NCI-H1092 (cell line): ENCODE measurements at regions not wholly inside any gene's neighbourhood (a gene's known extent, or its start where the extent isn't known, plus 50 kb on each side); places are given as distances from the start of the nearest gene placed in this dataset.

ENCODE experiments used
- DNase-seq: peaks from one replicate; lab custom pipeline; 2025; lab: John Stamatoyannopoulos, UW

DNA sequence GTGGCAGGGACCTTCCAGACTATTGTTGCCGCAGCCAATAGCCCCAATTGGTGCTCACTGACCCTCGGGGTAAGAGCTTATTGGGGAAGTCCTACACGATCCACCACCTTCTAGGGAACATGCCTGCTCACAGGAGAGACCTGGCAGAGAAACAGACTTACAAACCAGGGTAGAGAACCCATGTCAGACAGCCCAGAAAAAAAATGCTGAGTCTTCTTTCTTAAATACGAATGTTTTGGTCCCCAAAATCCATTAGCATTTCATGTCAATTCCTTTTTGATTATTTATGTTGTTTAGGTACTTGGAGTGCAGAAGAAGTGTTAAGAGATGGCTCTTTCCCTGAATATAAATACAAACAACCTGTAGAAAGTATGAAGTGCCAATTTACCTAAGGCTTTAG, 84.9 kb upstream of the PDE10A start:
- no peak for DNase-seq

DNA sequence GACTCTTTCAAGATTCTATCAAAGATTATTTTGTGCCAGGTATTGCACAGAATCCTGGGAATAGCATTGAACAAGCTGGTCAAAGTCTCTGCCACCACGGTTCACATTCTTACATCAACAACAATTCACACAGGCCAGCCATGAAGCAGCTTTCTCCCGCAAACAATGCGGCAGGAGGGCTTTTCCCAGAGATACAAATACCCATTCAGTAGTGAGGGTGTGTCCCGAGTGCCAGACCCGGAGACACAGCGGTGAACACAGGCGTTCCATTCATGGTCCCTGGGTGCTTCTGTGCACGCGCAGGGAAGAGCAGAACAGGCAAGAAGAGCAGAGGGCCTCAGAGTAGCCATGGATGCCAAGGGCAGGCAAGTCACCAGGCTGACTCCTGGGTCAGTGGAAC, 83.3 kb upstream of the PDE10A start:
- DNase-seq = no peak

DNA sequence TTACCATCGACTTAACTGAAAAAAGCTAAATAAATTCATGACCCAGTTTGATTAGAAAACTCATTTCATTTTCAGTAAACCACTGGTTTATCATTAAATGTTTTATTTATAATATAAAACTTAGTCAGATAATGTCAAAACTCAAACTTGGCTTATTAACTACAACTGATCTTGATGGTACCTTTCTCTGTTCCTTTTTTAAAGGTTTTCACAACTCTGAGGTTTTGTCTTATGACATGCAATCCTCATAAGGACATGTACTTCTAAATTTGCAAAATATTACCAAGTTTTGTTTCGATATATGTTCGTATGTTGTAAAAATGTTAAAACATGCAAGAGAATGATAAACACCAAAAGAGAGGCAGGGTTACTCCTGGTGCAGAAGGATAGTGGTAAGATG, 82.5 kb upstream of the PDE10A start:
- no peak for DNase-seq

DNA sequence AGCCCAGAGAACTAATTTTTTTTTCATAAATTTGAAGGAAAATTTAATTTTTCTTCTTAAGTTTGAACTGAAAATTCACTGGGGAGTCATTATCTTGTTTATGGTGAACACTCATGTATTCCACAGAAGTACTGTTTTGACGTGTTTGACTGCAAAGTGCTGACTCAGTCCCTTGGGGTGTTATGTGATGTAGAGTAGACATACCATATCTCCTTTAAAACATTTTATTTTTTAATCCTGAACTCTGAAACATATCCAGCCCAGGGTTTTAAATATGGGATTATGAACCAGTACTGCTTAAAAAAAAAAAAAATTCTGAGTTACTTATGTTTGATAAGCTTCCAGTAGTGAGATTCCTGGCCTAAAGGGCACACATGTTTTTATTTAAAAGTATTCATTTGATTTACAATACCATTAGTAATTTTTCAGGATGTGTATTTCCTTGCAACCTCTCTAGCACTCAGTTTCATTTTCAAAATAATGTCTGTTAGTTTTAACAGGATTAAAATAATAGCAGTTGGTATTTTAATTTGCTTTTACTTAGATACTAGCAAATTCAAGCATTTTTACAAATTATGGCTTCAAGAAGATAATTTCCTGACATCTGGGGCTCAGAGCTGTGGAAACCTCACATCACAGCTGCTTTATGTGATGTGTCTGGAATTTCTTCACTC, 81.7 kb upstream of the PDE10A start:
- no peak for DNase-seq

DNA sequence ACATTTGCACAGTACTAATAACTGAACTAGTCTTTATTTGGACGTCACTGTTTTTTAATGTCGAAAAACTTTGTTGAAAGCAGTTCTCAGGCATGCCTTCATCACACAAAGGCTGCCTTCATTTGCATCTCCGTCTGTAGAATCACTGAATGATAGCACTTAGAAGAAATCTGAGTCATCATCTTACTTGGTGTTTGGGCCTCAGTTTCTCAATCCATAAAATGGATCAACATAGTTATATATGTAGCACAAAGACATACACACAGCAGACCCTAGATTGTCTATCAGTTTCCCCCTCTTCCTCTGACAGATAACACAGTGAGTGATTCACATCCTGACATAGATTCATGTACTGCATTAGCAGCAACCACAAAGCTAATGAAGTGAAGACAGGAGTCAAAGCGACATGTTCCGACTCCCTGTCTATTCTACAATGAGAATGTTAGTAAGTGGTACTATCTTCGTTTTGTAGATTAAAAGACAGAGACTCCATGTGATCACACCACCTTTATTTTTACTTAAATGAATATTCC, 80.4 kb upstream of the PDE10A start:
- no peak for DNase-seq

DNA sequence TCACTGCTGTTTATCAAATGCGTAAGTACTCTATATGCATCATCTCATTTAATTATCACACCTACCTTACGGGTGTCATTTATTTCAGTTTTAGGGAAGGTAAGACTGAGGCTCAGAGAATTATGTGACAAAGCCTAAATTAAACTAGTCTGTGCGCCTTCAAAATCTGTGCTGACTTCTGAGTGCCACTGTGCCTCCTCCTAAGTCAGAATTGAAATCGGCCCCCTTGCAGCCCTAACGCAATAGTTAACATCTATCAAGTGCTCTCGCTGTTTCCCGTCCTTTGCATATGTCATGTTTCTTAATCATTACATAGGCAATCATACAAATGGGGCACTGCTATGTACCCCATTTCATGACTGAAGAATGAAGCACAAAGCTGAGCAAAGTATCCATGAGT, 79.0 kb upstream of the PDE10A start:
- DNase-seq = no peak

DNA sequence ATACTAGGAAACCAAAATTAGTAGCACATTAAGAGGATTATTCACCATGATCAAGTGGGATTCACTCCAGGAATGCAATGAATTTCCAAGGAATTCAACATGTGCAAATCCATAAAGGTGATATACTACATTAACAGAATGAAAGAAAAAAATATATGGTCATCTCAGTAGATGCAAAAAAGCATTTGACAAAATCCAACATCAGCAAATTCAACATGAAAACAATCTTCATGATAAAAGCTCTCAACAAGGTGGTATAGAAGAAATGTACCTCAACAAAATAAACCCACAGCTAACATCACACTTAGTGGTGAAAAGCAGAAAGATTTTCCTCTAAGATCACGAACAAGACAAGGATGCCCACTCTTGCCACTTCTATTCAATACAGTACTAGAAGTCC, 74.4 kb upstream of the PDE10A start:
- no peak for DNase-seq

DNA sequence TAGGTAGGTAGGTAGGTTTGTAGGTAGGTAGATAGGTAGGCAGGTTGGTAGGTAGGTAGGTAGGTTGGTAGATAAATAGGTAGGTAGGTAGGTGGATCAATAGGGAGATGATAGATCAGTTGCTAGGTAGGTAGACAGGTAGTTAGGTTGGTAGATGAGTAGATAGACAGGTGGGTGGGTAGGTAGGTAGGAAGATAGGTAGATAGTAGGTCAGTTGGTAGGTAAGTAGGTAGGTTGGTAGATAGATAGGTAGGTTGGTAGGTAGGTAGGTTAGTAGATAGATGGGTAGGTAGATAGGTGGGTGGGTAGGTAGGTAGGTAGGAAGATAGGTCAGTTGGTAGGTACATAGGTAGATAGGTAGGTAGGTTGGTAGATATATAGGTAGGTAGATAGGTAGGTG, 72.0 kb upstream of the PDE10A start:
- DNase-seq = no peak

DNA sequence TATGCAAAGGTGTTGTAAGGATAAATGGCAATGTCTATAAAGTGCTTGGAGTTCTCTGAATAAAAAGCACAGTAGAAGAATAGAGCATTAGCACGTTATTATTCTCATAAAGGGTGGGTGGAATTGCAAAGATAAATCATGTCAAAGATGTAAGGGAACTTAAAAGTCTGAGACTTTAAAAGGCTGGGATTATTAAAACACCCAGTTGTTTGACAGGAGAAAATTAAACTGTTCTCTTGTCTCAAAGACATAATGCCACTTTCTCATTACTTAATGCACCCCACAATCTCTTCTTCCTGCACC, 70.4 kb upstream of the PDE10A start:
- no peak for DNase-seq

DNA sequence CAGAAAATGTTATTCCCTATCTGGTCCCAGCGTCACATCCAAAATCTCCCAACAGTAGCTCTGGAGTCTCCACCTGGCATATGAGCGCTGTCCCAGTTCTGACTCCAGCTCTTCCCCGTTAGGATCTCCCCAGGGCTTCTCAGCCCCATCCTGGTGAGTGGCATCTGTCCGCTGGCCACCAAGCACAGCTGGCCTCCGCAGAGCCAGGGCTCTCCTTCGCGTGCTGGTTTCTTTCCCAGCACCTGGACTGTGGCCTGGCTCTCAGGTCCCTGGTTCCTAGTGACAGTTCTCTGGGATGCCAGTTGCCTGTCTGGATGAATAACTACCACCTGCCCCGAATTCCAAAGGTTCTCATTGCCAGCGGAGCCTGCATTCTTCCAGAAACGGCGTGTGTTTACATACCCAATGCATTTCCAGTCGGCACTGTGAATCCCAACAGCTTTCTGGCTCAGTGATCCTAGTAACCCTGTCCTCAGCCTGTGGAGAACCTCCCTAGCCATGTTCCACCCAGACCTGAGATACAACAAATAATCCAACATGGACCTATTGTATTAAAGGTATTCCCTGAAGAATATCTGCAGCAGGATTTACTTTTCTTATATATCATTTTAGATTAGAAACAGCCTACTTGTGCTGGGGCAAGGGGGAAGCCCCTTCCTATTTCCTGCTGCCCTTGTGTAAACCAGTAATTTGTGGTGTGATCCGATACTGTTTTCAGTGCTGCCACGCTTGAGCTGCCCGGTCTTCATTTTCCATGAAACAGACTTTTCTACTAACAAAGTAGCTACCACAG, 69.9 kb upstream of the PDE10A start:
- no peak for DNase-seq

DNA sequence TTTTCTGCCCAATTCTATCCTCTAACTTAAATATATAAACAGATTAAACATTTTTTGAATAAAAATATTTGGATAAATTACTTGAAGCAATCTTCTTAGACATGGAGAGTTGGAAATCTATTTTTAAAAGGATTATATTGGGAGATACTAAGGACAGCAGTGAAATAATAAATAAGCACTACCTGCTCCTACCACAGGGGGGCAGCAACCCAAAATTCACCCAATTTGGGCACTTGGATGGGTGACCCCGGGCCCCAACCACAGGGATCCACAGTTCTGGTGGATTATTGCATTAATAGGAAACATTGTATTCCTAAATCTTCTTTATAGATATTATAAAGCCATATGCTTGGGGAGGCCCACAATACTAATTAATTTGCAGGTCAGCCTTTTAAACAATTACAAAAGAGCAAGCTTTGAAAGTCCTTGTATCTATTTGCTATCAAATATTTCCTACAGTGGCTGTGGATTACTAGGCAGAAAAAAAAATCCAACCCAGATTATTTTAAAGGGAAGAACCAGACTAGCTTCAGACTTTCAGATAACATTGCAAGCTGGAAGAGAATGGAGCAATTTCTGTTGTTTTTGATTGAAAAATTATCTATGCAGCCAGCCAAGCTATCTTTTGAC, 66.4 kb upstream of the PDE10A start:
- DNase-seq = peak; percentile 32

DNA sequence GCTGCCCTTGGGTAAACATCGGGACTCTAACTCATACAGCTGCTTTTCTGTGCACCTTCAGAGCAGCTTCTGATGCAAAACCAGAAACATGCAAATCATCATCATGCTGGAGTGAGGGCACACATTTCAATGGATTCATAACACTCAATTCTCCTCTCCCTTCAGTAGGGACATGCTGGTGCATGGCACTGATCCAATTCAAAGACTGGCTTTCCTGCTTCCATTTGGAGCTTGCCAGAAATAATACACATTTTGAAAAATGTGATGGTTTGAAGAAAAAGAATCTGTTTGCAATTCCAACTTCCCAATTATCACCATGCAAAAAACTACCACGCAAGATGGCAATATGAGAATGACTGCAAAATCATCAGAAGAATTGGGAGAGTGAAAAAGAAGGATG, 65.2 kb upstream of the PDE10A start:
- no peak for DNase-seq

DNA sequence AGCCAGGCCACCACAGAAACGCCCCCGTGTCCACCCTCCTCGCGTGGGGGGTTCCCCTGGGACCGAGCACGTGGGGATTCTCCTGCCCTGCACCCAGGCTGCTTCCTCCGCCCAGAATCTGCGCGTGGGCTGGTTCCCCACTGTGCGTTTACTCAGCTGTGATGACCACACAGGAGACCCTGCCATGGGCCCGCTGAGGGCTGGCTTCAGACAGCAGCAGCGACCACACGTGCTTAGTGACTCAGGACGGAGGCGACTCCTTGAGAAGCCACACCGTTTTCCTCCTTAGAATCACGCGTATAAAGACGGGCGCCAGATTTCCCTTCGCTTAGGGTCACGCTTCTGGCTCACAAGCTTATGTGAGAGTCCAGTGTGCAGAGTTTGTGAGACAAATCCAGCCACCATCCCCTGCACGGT, 63.9 kb upstream of the PDE10A start:
- DNase-seq = no peak

DNA sequence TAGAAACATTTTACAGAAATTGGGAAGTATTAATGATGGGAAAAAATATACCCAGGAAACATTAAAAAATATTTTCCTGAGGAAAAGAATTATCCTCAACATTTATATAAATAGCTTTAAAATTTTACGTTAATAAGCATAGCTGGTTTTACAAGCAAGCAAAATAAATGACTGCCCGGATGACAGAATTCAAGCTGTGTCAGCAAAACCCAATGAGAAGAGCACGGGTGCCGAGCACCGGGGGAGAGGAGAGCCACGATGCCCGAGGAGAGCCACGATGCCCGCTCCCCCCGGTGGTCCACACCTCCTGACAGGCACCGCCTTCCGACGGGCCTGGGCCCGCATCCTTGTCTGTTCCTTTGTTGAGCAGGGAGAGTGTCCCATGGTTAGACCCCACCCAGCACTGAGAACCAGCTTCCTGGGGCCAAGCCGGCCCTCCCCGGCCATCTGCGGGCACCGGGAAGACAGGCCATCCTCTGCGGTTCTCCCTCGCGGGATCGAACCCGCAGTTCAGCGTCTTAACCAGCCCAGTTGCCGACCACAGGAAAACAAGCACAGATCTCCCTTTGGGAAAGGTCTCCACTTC, 63.3 kb upstream of the PDE10A start:
- no peak for DNase-seq

DNA sequence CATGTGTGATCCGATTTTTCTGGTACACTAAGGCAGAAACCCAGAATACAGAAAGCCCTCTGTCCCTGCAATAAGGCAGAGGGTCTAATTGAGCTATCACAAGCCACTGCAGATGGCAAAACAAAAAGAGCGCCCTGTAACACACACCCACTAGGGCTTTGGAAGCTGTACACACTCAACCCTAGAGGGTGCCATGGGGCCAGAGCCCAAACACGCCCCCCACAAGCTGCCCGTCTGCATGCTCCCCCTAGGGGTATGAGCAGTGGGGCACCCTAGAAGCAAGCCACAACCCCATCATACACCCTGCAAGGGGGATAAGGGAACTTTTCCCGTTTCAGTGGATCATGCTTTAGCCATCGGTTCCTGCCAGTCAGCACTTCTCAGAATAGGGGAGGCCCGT, 62.2 kb upstream of the PDE10A start:
- DNase-seq = no peak

DNA sequence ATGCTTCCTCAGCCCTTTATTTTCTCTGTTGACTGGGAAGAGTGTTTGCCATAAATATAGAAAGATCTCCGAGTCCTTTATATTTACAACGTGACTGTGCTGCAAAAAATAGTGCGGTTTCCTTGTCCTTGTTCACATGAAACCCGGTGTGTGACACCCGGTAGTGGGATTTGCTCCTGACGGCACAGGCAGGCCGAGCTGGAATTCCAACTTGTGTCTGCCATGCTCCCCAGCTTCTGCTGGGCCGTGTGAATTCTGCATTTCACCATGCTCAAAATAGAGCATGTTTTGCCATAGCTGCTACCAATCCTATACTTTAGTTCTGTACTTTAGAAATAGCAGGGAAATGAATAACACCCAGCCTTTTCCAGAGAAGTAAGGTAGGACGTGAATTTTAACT, 60.3 kb upstream of the PDE10A start:
- DNase-seq = no peak

DNA sequence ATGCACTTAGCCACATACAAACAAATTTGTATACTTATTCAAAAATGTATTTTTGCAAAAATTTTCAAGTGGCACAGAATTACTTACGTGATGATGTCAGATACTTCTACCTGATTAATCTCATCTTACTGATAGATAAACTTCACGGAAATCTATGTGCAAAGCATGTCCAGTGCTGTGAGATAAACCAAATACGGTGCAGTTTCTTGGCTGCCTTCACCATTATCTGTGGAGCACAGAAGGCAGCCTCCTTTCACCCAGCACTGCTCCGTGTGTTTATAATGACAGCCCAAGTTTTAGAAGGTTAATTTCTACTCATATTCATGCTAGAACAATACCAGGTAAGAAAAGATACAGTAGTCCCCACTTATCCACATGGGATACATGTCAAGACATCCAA, 59.0 kb upstream of the PDE10A start:
- no peak for DNase-seq

DNA sequence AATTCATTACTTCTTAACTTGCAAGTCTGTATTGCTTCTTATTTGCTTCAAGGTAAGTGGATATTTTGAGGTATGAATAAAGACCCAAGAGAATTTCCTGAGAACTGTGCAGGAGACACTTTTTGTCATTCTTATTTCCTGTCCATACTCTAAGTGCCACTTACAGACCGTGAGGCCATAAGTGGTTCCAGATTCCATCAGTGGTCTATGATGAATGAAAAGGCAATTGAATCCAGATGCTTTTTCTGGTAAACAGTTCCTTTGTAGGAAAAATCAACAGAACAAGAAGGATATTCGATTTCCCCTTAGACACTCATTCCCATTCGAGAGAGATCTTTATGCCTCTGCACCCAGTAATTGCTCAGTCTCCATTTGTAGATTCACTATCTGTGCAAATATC, 58.3 kb upstream of the PDE10A start:
- DNase-seq = no peak

DNA sequence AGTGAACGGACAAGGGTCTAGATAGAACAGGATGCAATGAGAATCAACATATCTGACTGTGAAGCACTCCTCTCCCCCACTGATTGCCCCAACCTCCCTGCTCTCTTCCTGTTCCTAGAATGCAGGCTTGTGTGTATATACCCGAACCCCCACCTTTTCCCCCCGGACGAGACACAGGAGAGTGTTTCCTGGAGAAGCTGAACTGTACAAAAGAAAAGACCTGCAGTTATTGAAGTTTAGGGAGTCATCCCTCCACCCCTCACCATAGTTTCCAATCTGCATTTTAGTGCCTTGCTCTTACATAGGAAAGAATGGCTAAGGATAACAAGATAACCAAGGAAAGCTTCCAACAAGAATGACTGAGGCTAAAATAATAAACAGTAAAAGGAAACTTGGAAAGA, 55.5 kb upstream of the PDE10A start:
- no peak for DNase-seq

DNA sequence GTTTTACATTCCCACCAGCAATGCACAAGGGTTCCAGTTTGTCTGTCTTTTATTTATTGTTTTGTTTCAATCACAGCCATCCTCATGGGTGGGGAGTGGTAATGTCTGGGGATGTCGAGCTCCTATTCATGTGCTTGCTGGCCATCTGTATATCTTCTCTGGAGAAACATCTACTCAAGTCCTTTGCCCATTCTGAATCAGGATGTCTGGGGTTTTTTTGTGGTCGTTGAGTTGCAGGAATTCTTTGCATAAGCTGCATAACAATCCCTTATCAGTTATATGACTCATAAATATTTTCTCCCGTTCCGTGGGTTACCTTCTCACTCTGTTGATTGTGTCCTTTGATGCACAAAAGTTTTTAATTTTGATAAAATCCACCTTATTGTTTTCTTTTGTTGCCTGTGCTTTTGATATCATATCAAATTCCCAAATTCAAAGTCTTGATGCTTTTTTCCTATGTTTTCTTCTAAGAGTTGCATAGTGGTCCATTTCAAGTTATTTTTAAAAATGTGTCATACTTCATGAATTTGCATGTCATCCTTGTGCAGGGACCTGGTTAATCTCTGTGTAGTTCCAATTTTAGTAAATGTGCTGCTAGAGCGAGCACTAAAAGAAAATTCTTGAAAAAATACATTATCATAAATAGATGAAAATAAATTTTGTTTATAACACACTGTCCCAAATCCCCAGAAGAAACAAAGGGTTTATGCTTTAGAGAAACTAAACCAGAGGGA, 54.9 kb upstream of the PDE10A start:
- DNase-seq = no peak

DNA sequence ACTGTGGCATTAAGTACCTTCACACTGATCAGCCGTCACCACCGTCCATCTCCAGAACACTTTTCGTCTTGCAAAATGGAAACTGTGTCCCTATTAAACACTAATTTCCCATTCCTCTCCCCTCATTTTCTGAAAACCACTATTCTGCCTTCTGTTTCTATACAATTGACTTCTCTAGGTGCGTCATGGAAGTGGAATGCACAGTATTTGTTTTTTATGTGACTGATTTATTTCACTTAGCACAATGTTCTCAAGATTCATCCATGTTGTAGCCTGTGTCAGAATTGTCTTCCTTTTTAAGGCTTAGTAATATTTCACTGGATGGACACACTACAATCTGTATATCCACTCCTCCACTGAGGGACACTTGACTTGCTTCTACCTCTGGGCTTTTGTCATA, 53.8 kb upstream of the PDE10A start:
- DNase-seq = no peak

DNA sequence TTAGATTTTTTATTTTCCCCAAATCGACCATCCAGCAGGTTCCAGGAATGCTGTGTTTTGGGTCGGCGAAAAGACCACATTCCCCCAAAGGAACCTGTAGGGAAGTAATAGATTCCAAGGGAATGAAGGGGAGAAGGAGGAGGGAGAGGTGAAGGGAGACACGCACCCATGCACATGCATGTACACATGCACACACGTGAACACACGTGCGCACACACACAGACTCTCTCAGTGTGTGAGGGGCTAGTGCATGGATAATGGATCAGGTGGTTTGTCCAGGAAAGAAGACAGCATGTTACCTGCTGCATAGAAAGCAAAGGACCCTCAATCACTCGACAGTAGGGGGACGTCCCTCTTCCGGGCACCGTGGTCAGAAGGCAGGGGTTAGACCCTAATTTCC, 52.4 kb upstream of the PDE10A start:
- no peak for DNase-seq
